GM19455 (cell line): ENCODE measurements at regions not wholly inside any gene's neighbourhood (a gene's known extent, or its start where the extent isn't known, plus 50 kb on each side); places are given as distances from the start of the nearest gene placed in this dataset.
"Not testable (repeated sequence)": the region's sequence is repeated elsewhere in the genome, so short reads cannot be mapped to it uniquely, and the experiment has no call there.

Experiments
- ATAC-seq: cut with Tn5 transposase; IDR thresholded peaks from one replicate; pipeline ENCODE4 v1.9.1; 2021; ENCODE audit not compliant: unreplicated experiment

DNA sequence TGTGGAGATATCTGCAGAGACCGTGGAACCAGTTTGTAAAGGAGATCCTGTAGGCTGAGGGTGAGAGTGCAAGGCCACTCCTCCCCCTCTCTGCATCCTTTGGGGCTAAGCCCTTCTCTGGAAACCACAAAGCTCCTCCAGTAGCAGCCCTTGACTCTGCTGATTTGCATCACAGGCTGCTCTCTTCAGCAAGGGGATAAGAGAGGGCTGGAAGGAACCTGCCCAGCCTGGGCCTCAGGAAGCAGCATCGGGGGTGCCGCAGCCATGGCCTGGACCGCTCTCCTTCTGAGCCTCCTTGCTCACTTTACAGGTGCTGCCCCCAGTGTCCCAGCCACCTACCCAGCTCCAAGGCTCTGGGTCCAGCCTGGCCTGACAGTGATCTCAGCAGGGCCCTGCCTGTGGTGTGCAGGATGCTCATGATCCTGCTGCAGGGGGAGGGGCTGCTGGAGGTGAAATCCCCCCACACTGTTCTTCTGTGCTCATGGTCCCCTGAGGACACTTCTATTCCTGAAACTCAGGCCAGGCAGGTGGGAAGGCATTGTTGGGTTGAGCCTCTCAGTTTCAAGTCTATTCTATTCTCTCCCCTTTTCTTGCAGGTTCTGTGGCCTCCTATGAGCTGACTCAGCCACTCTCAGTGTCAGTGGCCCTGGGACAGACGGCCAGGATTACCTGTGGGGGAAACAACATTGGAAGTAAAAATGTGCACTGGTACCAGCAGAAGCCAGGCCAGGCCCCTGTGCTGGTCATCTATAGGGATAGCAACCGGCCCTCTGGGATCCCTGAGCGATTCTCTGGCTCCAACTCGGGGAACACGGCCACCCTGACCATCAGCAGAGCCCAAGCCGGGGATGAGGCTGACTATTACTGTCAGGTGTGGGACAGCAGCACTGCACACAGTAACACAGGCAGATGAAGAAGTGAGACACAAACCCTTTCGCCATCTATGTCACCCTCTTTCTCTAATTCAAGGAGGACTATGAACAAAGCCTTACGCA, 68.5 kb upstream of the IGLL5 start:
- ATAC-seq: no peak

DNA sequence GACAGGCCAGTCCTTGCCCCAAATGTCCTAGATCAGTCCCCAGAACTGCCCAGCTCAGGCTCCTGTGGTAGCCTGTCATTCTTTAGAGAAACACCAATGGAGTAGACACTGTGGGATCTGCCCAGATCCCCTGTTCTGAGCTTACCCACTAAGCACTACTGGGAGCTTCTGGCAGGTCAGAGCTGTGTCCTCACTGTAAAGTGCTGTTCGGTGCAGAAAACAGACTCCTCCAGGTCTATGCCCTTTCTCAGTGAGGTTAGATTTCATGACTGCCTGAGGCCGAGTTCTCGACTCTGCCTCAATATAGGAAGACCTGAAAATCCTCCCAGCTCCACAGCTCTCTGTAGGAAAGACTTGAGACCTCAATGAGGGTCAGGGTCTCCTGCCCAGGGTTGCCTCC, 67.5 kb upstream of the IGLL5 start:
- no peak for ATAC-seq

DNA sequence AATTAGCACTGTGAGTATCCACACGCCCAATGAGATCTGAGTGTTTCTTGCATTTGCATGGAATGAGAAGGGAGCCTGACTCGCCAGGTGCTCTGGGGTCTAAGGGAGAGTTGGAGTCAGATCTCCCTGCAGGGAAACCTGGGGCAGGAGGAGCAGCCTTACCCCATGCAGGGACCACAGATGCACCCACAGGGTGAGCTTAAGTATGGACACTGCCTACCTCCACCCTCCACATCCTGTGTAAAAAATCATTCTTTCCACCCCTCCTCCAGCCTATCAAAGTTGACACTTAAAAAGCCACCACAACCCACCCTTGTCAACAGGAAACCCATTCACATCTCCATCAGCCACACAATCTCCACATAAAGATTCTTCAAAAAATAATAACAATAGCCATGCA, 67.0 kb upstream of the IGLL5 start:
- no peak for ATAC-seq

DNA sequence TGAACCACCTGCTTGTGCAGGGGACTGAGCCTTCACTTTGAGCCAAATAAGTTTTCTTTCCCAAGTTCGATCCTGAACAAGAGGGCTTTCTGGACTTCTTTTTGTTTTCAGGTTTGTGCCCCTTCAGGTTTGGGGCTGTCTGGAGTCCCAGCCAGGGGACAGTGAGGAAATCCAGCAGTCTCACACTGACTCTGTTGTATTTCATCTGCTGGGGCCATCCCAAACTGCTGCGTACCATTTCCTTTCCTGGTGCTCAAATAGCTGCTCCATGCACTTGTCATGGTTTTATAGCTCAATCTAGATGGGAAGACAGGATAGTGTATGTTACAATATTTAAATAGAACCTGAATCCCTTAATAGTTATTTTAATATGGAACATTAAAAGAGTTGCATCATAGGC, 66.3 kb upstream of the IGLL5 start:
- ATAC-seq: no peak

DNA sequence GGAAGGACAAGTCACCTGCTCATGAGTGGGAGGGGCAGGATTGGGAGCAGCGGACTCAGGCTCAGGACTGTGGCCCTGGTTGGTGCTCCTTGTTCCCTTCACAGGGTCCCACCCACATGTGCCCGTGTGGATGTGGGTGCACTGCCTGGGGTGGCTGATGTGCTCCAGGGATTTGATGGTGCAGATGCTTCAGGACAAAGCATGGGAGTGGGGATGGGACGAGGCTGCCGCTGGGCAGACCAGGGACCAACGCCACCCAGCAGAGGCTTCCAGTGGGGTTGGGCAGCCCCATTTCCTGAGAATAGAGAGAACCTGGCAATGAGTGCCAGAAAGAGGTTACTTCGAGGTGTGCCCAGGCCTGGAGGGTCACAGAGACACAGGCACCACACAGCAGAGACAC, 65.5 kb upstream of the IGLL5 start:
- ATAC-seq: no peak

DNA sequence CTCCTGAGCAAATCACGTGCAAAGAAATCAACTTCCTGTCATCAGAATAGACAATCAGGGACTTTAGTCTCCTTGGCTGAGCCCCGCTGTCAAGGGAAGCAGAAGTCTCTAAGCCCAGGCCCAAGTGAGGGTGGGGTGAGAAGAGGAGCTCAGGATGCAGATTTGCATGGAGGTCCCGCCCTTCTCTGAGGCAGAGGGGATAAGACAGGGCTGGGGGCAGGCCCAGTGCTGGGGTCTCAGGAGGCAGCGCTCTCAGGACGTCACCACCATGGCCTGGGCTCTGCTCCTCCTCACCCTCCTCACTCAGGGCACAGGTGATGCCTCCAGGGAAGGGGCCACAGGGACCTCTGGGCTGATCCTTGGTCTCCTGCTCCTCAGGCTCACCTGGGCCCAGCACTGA, 65.1 kb upstream of the IGLL5 start:
- not testable (repeated sequence) for ATAC-seq

DNA sequence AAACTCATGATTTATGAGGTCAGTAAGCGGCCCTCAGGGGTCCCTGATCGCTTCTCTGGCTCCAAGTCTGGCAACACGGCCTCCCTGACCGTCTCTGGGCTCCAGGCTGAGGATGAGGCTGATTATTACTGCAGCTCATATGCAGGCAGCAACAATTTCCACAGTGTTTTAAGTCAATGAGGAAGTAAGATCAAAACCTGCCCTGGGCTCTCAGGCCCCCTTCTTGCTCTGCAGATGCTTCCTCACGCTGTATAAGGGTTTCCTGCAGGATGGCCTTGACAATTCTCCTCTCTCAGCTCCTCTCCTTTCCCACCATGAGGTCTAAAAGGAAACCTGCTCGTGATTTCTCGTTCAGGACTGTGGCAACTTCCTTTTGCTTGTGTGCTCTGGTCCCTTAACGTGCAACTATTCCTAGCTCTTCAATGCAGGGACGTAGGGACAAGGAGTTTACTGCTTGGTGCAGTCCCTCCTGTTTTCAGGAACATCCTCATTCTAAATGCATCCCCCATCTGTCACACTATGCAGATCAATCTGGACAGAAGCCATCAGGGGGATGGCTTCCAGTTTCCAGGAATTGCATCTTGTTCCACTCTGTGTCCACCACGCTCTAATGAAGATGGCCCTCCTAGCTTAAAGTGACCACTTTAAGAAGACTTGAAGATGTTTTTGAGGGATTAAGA, 64.3 kb upstream of the IGLL5 start:
- no peak for ATAC-seq

DNA sequence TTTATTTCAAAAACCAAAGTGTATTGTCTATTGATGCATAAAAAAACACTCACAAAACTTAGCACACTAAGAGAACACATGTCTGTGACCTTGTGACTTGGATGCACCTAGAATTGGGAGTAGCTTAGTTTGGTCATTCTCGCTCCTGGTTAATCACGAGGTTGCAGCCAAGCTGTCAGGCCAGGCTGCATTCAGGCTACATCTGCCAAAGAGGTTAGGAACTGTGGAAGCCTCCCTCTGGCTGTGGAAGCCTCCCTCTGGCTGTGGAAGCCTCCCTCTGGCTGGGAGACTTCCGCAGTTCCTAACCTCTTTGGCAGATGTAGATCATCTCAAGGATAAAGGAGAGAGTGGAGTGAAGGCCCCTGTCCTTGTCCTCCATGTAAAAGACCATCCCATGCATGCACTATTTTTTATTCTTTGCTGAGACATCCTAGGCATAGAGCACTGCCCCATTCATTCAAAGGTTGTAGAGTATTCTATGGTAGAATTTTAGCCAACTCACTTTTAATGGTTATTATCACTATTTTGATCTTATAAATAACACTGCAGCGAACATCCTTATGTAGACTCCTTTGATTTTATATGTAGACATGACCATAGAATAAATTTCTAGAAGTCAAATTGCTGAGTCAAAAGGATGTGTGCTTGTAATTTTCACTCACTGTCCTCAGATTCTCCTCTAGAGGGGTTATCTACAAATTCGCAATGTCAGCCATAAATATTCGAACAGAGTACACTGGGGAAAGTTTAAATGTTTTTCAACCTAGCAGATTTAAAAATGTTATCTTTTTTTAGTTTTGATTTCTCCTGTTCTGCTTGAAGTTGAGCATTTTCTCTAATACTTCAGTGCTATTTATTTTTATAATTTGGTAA, 63.0 kb upstream of the IGLL5 start:
- no peak for ATAC-seq

DNA sequence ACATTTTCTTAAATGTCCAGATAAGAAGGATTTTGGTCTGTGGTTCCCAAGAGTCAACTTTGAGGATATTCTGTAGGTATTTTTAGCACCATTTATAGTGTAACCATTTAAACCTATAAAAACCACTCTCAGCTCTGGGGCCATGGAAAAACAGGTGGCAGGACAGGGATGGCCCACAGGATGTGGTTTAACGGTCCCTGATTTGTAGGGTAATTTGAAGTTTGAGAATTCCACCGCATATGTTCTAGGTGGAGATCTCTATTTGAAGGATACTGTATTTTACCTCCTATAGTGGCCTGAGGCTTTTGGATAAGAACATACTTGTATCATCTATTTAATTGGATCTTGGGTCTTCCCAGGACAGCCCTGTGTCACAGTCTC, 62.4 kb upstream of the IGLL5 start:
- ATAC-seq: no peak

DNA sequence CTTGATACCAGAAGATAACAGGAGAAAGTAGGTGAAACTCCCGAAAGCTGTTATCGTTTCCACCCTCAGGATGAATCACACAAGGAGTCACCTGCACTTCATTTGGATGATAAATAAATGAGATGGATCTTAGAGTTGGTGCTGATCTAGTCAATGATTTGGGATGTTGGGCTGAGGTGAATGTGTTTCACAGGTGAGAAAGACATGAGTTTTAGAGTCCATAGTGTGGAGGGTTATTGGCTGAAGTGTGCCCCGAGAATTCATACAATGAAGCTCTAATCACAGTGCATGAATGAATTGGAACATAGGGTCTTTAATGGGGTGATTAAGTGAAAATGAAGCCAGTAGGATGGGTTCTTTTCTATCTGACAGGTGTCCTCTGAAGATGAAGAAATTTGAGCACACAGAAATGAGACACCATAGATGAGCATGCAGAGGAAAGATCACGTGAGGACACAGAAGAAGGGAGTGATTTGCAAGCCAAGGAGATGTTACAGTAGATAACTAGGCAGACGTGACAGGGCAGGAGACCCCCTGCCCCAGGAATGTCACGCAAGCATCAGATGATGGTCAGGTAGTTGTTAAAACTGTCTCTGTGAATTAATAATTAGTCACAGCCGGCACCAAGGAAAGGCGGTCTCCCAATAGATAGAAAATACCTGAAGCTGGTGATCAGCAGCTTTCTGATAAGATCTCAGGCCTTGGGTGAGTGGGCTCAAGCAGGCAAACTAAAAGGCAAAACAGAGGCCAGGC, 60.3 kb upstream of the IGLL5 start:
- no peak for ATAC-seq

DNA sequence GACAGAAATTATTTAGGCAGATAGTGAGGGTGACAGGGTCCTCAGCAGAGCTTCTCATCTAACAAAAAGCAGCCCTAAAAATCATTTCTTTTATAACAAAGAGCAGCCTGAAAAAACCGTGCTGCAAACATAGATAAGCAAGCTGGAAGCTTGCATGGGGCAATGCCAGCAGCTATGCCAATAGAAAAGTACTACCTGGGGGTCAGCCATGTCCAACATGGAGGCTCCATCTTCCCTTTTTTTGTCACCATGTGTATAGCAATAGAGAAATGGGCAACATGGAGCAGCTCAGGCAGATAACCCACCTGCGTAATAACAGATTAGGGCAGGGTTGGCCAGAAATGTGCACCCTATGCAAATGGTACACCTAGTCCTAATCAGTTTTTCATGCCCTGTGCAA, 57.4 kb upstream of the IGLL5 start:
- ATAC-seq: no peak

DNA sequence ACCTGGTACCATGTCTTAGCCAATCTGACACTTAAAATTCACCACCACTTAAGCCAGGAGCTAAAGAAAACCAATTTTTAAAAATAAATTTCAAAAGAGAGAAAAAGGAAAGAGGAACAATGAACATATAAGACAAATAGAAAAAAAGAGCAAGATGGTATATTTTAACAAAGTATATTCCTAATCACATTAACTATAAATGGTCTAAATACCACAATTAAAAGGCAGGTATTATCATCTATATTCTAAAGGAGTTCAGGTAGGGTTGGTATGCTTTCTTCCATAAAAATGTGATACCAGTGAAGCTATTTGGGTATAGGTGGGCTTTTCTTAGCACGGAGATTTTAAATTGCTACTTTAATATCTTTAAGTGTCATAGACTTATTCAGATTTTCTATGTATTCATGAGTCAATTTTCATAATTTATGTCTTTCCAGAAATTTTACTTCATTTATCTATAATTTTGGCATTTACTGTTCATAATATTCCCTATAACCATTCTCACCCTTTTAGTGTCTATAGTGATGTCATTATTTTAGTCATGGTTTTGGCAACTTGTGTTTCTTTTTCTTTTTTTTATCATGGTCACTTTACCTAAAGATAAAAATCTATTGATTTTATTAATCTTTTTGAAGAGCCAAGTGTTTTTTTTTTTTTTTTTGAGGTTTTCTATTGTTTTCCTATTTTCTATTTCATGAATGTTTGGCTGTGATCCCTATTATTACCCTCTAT, 56.5 kb upstream of the IGLL5 start:
- ATAC-seq: no peak

DNA sequence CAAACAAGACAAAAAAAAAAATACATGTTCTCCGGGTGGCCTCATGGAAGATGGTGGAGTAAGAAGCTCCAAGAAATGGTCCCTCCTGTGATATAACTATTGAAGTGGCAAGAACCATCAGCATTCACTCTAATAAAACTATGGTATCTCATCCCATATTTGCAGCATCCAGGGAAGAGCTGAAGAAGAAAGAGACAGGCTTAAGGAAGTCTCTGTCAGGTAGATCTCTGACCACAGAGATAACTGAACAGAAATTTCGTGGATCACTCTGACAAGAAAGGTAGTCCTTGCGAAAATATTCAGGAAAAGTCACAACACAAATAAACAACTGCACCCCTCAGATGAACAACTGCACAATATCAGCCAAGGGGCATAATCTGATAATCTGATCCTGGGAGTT, 54.6 kb upstream of the IGLL5 start:
- no peak for ATAC-seq

DNA sequence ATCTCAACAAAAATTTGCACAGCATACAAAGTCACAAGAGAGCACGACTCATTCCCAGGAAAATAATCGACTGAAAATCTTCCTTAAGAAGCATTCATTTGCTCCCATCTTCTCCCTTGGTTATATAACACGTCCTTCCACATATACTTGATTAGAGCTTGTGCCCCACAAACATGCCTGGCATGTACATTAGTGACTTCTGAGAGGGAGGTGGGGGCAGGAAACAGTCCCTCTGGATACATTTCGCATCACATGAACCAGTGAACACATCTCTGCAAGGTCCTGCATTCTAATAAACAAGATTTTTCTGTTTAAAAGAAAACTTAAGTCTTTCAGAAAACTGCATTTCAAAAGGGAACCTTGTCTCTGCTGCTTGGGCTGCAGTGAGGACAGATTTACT, 54.1 kb upstream of the IGLL5 start:
- no peak for ATAC-seq

DNA sequence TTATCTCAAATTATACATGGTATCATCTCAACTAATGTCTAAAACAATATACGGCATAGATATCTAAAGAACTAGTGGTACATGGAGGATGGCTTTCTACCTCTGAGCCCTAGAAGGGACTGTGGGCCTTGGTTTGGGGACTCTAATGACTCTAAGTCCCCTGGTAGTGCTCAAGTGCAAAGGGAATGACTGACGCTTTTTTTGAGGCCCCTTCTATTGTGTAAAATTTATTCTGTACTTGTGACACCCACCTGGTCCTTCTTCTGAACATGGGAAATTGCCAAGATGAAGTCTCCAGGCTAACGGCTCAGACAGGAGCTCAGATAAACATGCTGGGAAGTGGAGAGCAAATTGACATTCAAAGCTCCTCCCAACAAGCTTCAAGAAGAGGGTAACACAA, 53.4 kb upstream of the IGLL5 start:
- no peak for ATAC-seq

DNA sequence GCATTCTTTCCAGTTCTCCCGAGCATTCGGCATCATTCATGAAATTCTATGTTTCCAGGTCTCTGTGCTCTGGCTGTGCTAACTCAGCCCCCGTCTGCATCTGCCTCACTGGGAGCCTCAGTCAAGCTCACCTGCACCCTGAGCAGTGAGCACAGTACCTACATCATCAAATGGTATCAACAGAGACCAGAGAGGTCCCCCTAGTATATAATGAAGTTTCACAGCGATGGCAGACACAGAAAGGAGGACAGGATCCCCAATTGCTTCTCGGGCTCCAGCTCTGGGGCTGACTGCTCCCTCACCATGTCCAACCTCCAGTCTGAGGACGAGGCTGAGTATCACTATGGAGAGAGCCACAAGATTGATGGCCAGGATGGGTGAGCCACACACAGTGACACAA, 52.8 kb upstream of the IGLL5 start:
- ATAC-seq: no peak

DNA sequence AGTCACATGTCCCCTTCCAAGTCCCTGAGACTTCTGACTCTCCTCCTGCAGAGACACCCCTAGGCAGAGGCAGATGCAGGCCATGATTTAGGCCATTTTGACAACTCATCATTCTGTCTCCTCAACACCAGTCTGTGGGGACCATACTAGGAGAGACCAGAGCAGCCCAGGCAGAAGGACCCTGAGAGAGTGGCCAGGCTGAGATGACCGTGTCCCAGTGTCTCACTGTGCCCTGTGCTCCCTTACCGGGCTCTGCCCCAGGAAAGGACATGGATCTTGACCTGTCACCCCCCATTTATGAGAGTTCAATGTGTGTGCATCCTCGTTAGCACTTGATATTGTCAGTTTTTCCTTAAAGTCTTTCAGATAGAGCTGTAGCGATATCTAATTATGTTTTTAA, 52.4 kb upstream of the IGLL5 start:
- no peak for ATAC-seq

DNA sequence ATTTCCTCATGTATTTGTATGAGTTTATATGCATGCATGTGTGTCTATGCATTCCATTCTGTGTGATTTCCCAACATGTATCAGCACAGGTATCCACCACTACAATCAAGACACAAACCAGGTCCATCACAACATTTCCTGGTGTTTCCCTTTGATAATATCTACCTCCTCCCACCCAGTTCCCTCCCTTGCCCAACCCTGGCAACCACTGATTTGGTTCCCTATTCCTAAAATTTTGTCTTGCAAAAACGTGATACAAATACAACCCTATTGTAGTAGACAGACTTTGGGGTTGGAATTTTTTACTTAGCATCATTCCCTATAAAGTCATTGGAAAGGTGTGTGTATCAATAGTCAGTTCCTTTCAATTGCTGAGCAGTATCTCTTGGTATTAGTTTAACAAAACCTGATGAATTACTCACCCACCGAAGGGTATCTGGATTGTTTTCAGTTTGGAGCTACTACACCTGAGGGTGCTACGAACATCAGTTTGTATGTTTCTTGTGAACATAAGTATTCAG, 51.8 kb upstream of the IGLL5 start:
- no peak for ATAC-seq

DNA sequence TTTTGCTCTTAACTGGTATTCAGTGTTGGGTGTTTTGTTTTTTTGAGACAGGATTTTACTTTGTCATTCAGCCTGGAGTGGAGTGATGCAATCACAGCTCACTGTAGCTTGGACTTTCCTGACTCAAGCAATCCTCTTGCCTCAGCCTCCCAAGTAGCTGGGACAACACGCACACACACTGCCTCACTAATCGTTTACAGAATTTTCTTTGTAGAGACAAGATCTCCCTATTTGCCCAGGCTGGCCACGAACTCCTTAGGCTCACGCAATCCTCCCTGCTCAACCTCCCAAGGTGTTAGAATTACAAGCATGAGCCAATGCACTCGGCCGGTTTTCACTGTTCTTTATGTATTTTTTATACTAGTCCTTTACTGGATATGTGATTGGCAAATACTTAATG, 51.0 kb upstream of the IGLL5 start:
- ATAC-seq: no peak
